ENCODE measurements at regions not wholly inside any gene's neighbourhood (a gene's known extent, or its start where the extent isn't known, plus 50 kb on each side); places are given as distances from the start of the nearest gene placed in this dataset.

DNA sequence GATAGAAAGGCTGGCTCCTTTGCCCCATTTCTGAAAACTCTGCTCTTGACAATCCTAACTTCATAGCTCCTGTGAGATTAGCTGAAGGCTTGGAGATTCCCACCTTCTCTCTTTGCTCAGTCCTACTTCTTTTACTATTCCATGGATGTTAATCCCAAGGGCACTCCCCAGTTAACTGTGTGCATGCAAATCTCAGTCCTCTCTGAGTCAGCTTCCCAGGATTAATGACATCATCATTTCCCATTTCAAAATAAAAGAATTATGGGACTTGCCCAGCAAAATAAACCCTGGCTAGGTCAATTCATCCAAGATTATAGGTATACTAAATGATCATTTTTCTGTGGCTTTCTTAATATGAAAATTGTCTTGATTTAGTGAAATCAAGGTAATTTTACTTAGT is 328.6 kb upstream of the NR3C2 start:
- no peaks in the 10 kb centered on the region for H3K9me3 Mint-ChIP-seq
- no peak overlapping the region for H3K4me3 Mint-ChIP-seq
- no peaks in the 10 kb centered on the region for H3K4me1 Mint-ChIP-seq
- no peak overlapping the region for H3K27ac Mint-ChIP-seq
- no peak for DNase-seq
- peaks cover 4% of the 10 kb centered on the region for H3K27me3 Mint-ChIP-seq (ENCODE audit: low read depth, poor library complexity)
- no peak for TF ChIP-seq CTCF (IDR thresholded peaks at IDR 0.05)
- no peaks in the 10 kb centered on the region for H3K36me3 Mint-ChIP-seq (ENCODE audit: low read depth)

DNA sequence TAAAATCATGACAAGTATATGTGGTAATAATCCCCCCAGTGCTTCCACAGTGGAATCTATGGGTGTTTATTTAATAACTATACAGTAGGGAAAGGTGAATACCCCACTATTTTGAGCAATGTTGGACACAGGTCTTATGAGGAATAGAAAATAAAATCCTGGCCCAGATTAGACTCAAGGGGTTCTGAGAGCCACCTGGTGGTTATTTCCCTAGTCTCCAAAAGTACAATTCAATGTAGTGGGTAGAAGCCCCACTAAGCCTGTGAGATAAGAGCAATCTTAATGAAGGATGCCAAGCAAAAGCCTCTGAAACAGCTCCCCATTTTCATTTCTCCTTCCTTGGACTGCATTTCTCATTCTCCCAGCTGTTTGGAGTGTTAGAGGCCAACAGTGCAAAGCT is 328.2 kb upstream of the NR3C2 start:
- H3K4me3 Mint-ChIP-seq, result no peak overlapping the region
- H3K4me1 Mint-ChIP-seq, result no peaks in the 10 kb centered on the region
- no peaks in the 10 kb centered on the region for H3K9me3 Mint-ChIP-seq
- H3K36me3 Mint-ChIP-seq (ENCODE audit: low read depth), result no peaks in the 10 kb centered on the region
- H3K27ac Mint-ChIP-seq, result no peak overlapping the region
- TF ChIP-seq CTCF (IDR thresholded peaks at IDR 0.05), result no peak
- no peak for DNase-seq
- H3K27me3 Mint-ChIP-seq (ENCODE audit: low read depth, poor library complexity), result peaks cover 4% of the 10 kb centered on the region

GRCh38 chr4:148764720-148765119 is 322.5 kb upstream of the NR3C2 start:
- no peak overlapping the region for H3K4me3 Mint-ChIP-seq
- no peaks in the 10 kb centered on the region for H3K36me3 Mint-ChIP-seq (ENCODE audit: low read depth)
- H3K4me1 Mint-ChIP-seq, result no peaks in the 10 kb centered on the region
- no peak for TF ChIP-seq CTCF (IDR thresholded peaks at IDR 0.05)
- no peak for DNase-seq
- H3K27ac Mint-ChIP-seq, result no peak overlapping the region
- peaks cover 27% of the 10 kb centered on the region for H3K9me3 Mint-ChIP-seq
- H3K27me3 Mint-ChIP-seq (ENCODE audit: low read depth, poor library complexity), result no peaks in the 10 kb centered on the region

DNA sequence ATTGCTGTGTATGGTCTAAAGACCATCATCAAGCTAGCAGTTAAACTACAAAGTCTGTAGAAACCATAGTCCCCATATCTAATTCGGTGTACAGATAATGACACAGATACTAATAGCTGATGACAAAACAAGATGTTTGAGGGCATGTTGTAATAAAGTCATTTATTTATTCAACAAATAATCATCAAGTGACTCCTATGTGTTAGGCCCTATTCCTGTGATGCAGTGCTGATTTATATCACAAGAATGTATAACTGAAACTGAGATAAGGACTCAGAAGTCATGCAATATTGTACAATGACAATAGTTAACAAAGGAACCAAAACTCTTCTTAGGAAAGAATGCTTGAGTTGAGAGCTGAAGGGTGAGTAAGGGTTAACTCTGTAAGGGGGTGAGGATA is 315.0 kb upstream of the NR3C2 start:
- DNase-seq, result no peak
- H3K36me3 Mint-ChIP-seq (ENCODE audit: low read depth), result no peaks in the 10 kb centered on the region
- no peak overlapping the region for H3K27ac Mint-ChIP-seq
- TF ChIP-seq CTCF (IDR thresholded peaks at IDR 0.05), result no peak
- H3K4me1 Mint-ChIP-seq, result no peaks in the 10 kb centered on the region
- peaks cover 4% of the 10 kb centered on the region for H3K27me3 Mint-ChIP-seq (ENCODE audit: low read depth, poor library complexity)
- H3K4me3 Mint-ChIP-seq, result no peak overlapping the region
- H3K9me3 Mint-ChIP-seq, result peaks cover 33% of the 10 kb centered on the region

- no peak for DNase-seq
- Mint-ChIP-seq H3K4me1 (no peaks in the 10 kb centered on the region), H3K4me3 (no peak overlapping the region), H3K27ac (no peak overlapping the region), H3K9me3 (no peaks in the 10 kb centered on the region), H3K36me3 (ENCODE audit: low read depth) (no peaks in the 10 kb centered on the region), H3K27me3 (ENCODE audit: low read depth, poor library complexity) (no peaks in the 10 kb centered on the region)
- no peak for TF ChIP-seq CTCF (IDR thresholded peaks at IDR 0.05)
Measured at GRCh38 chr4:148749403-148749802, 307.2 kb upstream of the NR3C2 start.

GRCh38 chr4:148747721-148748268 is 305.6 kb upstream of the NR3C2 start:
- no peaks in the 10 kb centered on the region for H3K4me1 Mint-ChIP-seq
- no peaks in the 10 kb centered on the region for H3K9me3 Mint-ChIP-seq
- no peak for TF ChIP-seq CTCF (IDR thresholded peaks at IDR 0.05)
- H3K27ac Mint-ChIP-seq, result no peak overlapping the region
- no peaks in the 10 kb centered on the region for H3K36me3 Mint-ChIP-seq (ENCODE audit: low read depth)
- H3K4me3 Mint-ChIP-seq, result no peak overlapping the region
- no peaks in the 10 kb centered on the region for H3K27me3 Mint-ChIP-seq (ENCODE audit: low read depth, poor library complexity)
- no peak for DNase-seq

Data from nephron progenitor cell (in vitro differentiated cells).